Motor neuron (in vitro differentiated cells): ENCODE measurements at regions not wholly inside any gene's neighbourhood (a gene's known extent, or its start where the extent isn't known, plus 50 kb on each side); places are given as distances from the start of the nearest gene placed in this dataset.

Experiments used
- ATAC-seq, 8 experiments: fragments of 200-7000 bp; cut with Tn5 transposase; replicated peaks in 6 of 8; 2 replicates each; pipeline ENCODE4 v1.8.0; 2021; ENCODE audit warnings: mild to moderate bottlenecking in 8 of 8, moderate library complexity in 8 of 8
- H3K27ac ChIP-seq, 2 donors: fragments of 250-450 bp; sonication (Bioruptor Pico); 2 replicates each; pipeline ENCODE4 v1.9.0; 2021; ENCODE audit warnings: antibody characterized with exemption in 2 of 2, mild to moderate bottlenecking in 2 of 2, moderate library complexity in 1 of 2
- H3K4me1 ChIP-seq, 2 donors: fragments of 250-450 bp; sonication (Bioruptor Pico); replicated peaks in 1 of 2; 2 replicates each; pipeline ENCODE4 v1.6.1; 2021; ENCODE audit warnings: antibody characterized with exemption in 2 of 2, mild to moderate bottlenecking in 2 of 2, moderate library complexity in 1 of 2
- H3K4me3 ChIP-seq, 5 donors: fragments of 250-450 bp; sonication (Bioruptor Pico); 2 replicates each; pipeline ENCODE4 v1.9.0; 2021; ENCODE audit warnings: antibody characterized with exemption in 5 of 5, mild to moderate bottlenecking in 5 of 5, moderate library complexity in 4 of 5
- WGBS, 10 experiments: fragments of 450-650 bp; shearing (Covaris generic); methylation state at CpG; one replicate each; pipeline ENCODE4 v1.0.0; 2022; 5-methylcytosine and 5-hydroxymethylcytosine counted together
- in situ Hi-C, 9 experiments: fragments of 400-800 bp; cut with MboI; loops; one replicate each; pipeline ENCODE4 v1.15.0; 2021; ENCODE audit warnings: low sequenced_read_pairs in 9 of 9, low pct_unique_long_range_greater_than_20kb in 2 of 9; ENCODE audit not compliant: unreplicated experiment in 9 of 9

DNA sequence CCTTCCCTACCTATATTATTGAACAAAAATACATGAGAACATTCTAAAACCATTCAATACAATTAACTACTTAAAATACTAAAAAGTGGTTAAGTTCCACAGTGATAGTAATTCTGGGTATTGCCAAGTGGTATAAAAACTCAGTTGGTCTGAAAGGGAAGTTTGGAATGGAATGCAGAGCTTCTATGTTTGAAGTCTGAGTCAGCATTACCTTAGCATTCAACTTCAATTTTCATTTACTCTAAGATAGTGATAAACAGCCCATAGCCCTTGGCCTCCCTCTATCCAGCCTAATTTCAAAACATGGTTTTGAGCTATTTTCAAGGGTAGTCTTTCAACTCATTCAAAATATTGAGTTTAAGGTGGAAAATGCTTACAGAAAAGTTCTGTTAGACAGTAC is 140.4 kb upstream of the ASCC3 start:
- in situ Hi-C loops = no loop called here
- ATAC-seq = no peak
- no peaks in the 10 kb centered on the region for H3K4me1 ChIP-seq
- no peak overlapping the region for H3K4me3 ChIP-seq
- no peak overlapping the region for H3K27ac ChIP-seq

DNA sequence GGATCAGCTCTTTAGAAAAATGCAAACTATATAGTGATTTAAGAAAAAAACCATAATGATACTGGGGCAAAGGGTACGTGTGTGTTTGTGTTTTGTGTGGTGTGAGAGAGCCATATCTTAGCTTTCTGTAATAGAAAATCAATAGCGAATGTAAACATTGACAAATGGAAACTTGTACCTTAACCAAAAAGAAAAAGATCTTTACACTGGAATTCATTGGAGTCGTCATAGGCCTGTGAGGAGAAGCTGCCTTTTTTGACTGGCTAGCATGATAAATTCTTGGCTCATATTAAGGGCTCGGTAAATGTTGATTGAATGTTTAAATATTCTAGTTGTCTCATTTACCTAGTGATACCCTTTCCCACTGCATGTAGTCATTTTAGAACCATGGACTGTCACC is 161.8 kb upstream of the ASCC3 start:
- WGBS, 10 experiments = 43 to 94% (median 86%) methylated on average over 2 to 4 of the region's 4 CpGs
- Histone ChIP-seq H3K27ac (no peak overlapping the region), H3K4me1 (no peaks in the 10 kb centered on the region), H3K4me3 (no peak overlapping the region)
- in situ Hi-C loops = no loop called here
- no peak for ATAC-seq

DNA sequence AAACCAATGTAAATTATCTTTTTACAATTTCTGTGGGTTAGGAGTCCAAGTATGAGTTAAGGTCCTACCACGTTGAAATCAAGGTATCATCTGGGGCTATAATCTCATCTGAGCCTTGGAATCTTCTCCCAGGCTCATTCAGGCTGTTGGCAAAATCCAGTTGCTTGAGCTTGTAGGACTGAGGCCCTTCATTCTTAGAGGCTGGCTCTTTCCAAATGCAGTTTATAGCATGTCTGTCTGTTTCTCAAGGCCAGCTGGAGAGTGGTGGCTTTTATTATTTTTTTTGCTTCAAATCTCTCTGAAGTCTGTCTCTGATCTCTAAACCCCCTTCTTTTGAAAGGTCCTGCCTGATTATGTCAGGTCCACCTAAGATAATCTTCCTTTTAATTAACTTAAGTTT is 177.2 kb upstream of the ASCC3 start:
- WGBS, 10 experiments = 13 to 100% (median 52%) methylated on average over 1 of the region's 1 CpG; no CpG with 5 or more reads in 2 of the 10 experiments
- in situ Hi-C loops = no loop called here
- Histone ChIP-seq H3K4me3 (no peak overlapping the region), H3K27ac (no peak overlapping the region), H3K4me1 (no peaks in the 10 kb centered on the region)
- no peak for ATAC-seq

DNA sequence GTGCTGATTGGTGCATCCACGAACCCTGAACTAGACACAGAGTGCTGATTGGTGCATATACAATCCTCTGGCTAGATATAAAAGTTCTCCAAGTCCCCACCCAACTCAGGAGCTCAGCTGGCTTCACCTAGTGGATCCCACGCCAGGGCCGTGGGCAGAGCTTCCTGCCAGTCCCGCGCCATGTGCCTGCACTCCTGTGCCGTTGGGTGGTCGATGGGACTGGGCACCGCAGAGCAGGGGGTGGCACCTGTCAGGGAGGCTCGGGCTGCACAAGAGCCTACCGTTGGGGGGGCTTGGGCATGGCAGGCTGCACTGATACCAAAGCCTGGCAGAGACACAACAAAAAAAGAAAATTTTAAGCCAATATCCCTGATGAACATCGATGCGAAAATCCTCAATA is 185.4 kb upstream of the ASCC3 start:
- in situ Hi-C loops = no loop called here
- ATAC-seq = no peak
- H3K4me1 ChIP-seq = no peaks in the 10 kb centered on the region
- no peak overlapping the region for H3K4me3 ChIP-seq
- H3K27ac ChIP-seq = no peak overlapping the region
- WGBS, 10 experiments = 0 to 100% (median 87%) methylated on average over 1 to 5 of the region's 12 CpGs; no CpG with 5 or more reads in 3 of the 10 experiments

DNA sequence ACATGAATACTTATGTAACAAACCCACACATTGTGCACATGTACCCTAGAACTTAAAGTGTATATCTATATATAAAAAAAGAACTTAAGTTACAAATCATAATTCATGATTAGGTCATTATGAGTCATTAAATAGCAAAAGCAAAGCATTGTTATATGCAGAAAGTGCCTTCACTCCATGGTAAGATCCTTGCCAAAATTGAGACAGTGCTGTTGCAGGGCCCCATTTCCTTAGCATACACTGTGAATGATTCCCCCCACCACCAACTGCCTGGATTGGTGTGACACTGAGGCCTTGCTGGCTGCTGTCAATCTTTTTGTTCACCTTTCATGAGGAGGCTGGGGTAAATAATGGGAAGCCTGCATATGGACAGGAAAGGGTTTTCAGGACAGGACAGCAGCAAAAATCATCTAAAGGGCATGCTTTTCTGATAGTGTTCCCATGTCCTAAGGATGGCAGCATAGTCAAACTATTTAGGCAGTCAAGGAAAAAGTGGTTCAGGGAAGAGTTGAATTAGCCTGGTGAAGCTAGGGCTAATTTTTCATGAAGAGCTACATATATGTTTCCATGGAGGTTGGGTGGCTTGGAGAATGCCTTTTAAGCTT is 188.2 kb upstream of the ASCC3 start:
- H3K27ac ChIP-seq = no peak overlapping the region
- in situ Hi-C loops = no loop called here
- no peak for ATAC-seq
- no peaks in the 10 kb centered on the region for H3K4me1 ChIP-seq
- no peak overlapping the region for H3K4me3 ChIP-seq

DNA sequence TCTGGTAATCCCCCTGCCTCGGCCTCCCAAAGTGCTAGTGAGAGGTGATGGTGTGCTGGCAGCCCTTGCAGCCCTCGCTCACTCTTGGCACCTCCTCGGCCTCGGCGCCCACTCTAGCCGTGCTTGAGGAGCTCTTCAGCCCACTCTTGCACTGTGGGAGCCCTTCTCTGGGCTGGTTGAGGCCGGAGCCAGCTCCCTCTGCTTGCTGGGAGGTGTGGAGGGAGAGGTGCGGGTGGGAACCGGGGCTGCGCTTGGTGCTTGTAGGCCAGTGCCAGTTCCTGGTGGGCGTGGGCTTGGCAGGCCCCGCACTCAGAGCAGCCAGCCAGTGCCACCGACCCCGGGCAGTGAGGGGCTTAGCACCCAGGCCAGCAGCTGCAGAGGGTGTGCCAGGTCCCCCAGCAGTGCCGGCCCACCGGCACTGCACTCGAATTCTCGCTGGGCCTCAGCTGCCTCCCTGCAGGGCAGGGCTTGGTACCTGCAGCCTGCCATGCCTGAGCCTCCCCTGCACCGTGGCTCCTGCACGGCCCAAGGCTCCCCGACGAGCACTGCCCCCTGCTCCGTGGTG is 189.0 kb upstream of the ASCC3 start:
- no peak overlapping the region for H3K4me3 ChIP-seq
- H3K4me1 ChIP-seq = no peaks in the 10 kb centered on the region
- in situ Hi-C loops = no loop called here
- no peak overlapping the region for H3K27ac ChIP-seq
- ATAC-seq = no peak
- WGBS, 10 experiments = 0 to 87% (median 67%) methylated on average over 1 to 3 of the region's 23 CpGs; no CpG with 5 or more reads in 7 of the 10 experiments

DNA sequence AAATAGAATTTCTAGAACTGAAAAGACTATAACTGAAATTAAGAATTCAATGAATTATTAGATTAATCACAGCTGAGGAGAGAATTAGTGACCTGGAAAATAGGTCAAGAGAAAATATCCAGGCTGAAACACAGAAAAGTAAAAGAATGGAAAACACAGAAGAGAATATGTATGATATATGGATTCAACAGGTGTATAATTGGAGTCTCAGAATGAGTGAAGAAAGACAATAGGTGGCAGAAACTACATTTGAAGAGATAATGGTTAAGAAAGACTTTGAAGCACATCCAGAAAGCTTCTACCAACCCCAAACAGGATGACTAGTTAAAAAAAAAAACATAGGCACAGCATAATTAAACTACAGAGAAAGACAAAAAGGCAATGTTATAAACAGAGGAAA is 196.2 kb upstream of the ASCC3 start:
- in situ Hi-C loops = no loop called here
- H3K4me1 ChIP-seq = no peaks in the 10 kb centered on the region
- no peak overlapping the region for H3K4me3 ChIP-seq
- no peak for ATAC-seq
- no peak overlapping the region for H3K27ac ChIP-seq

DNA sequence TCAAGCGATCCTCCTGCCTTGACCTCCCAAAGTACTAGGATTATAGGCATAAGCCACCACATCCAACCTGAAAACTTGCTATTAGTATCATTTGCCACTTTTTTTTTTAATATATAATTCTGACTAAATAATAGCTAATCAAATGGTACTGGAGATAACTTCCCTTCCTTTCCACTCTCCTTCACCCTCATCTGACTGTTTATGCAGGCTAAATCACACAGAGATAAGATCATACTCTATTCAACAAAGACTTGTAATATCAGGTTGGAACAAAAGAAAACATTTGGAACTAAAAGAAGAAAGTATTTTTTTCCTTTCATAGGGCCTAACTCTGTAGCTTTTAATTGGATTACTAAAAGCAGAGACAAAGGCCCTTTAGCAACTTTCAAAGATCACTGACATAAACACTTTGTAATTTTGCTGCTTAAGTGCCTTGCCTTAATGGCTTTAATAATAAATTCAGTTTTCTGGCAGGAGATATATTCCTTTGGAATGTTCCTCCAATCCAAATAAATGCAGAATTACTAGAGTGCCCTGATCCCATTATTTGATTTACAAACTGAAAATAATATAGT is 198.7 kb upstream of the ASCC3 start:
- no peak for ATAC-seq
- in situ Hi-C loops = no loop called here
- Histone ChIP-seq H3K4me3 (no peak overlapping the region), H3K27ac (no peak overlapping the region), H3K4me1 (no peaks in the 10 kb centered on the region)
- 33 to 100% (median 86%) methylated on average over 1 of the region's 1 CpG; no CpG with 5 or more reads in 3 of the 10 experiments for whole genome bisulfite sequencing, 10 experiments

DNA sequence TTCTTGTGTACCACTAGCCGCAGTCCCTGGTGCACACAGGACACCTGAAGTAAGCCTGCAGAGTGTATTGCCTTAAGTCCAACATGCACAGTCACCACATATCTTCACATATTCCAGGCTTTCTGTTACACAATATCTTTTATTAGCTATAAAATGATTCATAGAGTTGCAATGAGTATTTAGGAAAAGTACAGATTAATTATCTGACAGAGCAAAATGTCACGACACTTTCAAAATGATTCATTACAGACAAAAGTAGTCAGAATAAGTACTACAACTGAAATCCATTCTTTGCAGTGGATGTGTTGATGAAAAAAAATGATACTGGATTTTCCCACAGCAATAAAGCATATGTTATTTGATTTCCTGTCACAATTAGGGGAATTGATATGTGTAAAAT is 199.5 kb upstream of the ASCC3 start:
- peak in 5 of 8 experiments; percentile 15 to 66 (median 46) for ATAC-seq

DNA sequence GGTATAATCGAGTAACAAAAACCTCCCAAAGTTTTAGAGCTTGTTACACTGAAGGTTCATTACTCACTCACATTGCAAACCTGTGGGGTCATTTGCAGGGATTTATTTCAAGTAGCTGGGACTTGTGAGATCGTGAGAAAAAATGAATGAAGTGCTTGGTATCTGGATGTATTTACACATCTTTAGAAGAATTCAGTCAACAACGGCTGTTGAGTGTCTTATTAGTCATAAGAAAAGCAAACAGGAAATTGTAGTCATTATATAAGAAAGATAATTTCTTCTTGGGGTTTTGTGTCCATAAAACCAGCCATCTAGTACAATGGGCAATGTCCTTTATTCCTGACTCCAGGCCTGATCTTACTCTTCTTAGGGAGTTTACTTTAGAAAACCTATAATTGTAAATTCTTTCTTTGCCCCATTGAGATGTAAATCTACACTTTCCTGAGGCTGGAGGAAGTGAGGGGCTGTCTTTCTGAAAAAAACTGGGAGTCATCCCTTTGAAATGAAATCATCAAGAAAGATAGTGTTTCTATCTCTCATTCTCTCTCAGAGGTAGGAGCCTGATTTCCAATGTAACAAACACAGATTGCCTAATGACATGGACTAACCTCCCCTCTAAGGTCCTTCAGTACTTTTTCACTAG is 202.5 kb upstream of the ASCC3 start:
- no peak overlapping the region for H3K4me3 ChIP-seq
- WGBS, 10 experiments = 0 to 50% (median 14%) methylated on average over 2 to 3 of the region's 3 CpGs; no CpG with 5 or more reads in 1 of the 10 experiments
- in situ Hi-C loops = no loop called here
- no peaks in the 10 kb centered on the region for H3K4me1 ChIP-seq
- H3K27ac ChIP-seq = no peak overlapping the region
- peak in 1 of 8 experiments; percentile 32 for ATAC-seq

More for the DNA sequence above, 199.5 kb upstream of the ASCC3 start:
- Histone ChIP-seq H3K4me3 (no peak overlapping the region), H3K27ac (no peak overlapping the region), H3K4me1 (no peaks in the 10 kb centered on the region)
- 65 to 100% (median 89%) methylated on average over 1 to 2 of the region's 2 CpGs; no CpG with 5 or more reads in 1 of the 10 experiments for WGBS, 10 experiments
- in situ Hi-C loops = no loop called here

DNA sequence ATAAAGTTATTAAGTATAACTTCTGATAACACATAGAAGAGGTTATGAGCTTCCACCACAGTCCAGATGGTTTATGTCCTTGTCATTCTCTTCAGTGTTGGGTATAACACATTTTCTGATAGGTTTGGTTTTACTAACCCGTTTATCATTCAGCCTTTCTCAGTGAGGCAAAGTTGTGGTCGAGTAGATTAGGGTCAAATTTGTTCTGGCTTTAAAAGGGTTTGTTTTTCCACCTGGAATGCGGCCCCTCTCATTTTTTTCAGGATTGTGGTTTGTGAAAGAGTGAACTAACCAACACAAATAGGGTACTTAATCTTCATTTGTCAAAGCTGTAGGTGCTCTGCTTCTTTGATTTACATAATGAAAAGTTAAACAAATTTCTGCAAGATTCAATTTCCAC is 204.2 kb upstream of the ASCC3 start:
- Histone ChIP-seq H3K4me3 (no peak overlapping the region), H3K4me1 (no peaks in the 10 kb centered on the region), H3K27ac (no peak overlapping the region)
- WGBS, 10 experiments = 13 to 60% (median 33%) methylated on average over 1 to 3 of the region's 3 CpGs; no CpG with 5 or more reads in 1 of the 10 experiments
- no peak for ATAC-seq
- in situ Hi-C loops = no loop called here

DNA sequence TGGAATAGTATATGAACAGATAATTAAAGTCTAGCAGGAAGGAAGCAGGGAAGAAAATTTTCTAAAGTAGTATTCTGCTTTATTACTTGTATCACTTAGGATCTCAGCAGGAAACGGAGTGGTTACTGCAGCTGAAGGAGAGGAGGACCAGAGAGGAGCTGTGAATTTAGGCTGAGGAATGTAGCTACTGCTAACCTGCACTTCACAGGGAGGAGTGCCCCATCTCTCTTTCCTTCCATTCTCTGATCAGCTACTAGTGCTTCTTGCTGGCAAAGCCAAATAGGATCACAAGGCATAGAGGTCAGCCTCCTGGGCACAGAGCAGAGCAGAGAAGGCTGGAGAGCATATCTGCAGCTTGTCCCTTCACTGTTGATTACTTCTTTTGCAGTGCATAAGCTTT is 205.3 kb upstream of the ASCC3 start:
- no peak overlapping the region for H3K27ac ChIP-seq
- no peak overlapping the region for H3K4me3 ChIP-seq
- H3K4me1 ChIP-seq = no peaks in the 10 kb centered on the region
- no peak for ATAC-seq
- 14 to 100% (median 60%) methylated on average over 1 of the region's 1 CpG; no CpG with 5 or more reads in 3 of the 10 experiments for WGBS, 10 experiments
- in situ Hi-C loops = no loop called here

DNA sequence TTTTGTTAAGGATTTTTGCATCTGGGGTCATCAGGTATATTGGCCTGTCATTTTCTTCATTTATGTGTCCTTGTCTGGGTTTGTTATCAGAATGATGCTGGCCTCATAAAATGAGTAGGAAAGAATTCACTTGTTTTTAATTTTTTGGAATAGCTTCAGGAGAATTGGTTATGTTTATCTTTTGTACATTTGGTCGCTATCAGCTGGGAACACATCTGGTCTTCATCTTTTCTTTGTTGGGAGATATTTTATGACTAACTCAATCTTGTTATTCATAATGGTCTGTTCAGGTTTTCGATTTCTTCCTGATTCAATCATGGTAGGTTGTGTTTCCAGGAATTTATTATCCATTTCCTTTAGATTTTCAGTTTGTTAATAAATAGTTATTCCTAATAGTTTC is 207.5 kb upstream of the ASCC3 start:
- H3K27ac ChIP-seq = no peak overlapping the region
- ATAC-seq = no peak
- in situ Hi-C loops = no loop called here
- H3K4me1 ChIP-seq = no peaks in the 10 kb centered on the region
- no peak overlapping the region for H3K4me3 ChIP-seq
- 0 to 94% (median 73%) methylated on average over 1 to 2 of the region's 2 CpGs for WGBS, 10 experiments

DNA sequence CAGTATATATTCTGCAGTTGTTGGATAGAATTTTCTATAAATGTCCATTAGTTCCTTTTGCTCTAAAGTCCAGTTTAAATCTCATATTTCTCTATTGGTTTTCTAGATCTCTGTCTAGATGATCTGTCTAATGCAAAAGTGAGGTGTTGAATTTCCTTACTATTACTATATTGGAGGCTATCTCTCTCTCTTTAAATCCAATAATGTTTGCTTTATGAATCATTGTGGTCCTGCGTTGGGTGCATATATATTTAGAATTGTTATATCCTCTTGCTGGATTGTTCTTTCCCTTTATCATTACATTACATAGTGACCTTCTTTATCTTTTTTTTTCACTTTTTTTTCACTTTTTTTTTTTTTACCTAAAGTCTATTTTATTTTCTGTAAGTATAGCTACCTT is 208.5 kb upstream of the ASCC3 start:
- ATAC-seq = no peak
- in situ Hi-C loops = no loop called here
- WGBS, 10 experiments = 6 to 100% (median 92%) methylated on average over 1 of the region's 1 CpG; no CpG with 5 or more reads in 1 of the 10 experiments
- no peaks in the 10 kb centered on the region for H3K4me1 ChIP-seq
- H3K4me3 ChIP-seq = no peak overlapping the region
- no peak overlapping the region for H3K27ac ChIP-seq
